HUDEP-2 (cell line): ENCODE measurements at regions not wholly inside any gene's neighbourhood (a gene's known extent, or its start where the extent isn't known, plus 50 kb on each side); places are given as distances from the start of the nearest gene placed in this dataset.
"Not testable (repeated sequence)": the region's sequence is repeated elsewhere in the genome, so short reads cannot be mapped to it uniquely, and the experiment has no call there.

Source experiments
- DNase-seq, 76 experiments: peaks; one replicate each; lab custom pipeline; 2025; ENCODE audit not compliant: unreplicated experiment in 76 of 76; lab: John Stamatoyannopoulos, UW

DNA sequence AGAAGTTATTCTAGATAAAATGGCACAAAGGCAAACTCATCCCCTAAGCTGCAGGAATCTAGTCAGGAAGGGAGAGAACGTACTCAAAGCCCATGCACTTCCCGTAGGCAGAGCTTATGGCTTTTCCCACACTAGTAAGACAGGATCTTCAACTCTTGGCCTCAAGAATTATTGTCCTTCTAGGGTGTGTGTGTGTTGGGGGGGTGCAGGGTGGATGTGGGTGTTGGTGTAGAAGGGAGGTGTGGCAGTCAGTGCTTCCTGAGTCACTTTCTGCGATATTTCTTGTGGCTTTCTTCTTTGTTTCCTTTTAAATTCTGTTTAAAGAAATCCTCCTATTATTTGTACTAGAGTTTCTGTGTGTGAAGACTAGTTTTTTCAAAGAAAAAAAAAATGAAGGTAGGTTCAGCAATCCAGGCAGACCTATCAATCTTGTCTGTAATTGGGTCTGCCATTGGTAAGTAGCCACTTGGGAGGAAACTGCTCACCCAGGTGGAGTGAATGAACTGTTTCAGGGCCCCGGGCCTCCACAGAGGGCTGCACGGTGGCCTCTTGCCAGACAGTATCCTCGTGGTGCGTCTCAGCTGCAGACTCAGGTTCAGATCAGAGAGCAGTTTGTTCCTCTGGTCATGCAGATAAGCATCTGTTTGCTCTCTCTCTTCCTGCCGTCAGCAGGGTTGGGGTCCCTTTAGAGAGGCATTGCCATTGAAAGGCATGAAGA, 131.9 kb downstream of the NPR3 start:
- no peak for DNase-seq

DNA sequence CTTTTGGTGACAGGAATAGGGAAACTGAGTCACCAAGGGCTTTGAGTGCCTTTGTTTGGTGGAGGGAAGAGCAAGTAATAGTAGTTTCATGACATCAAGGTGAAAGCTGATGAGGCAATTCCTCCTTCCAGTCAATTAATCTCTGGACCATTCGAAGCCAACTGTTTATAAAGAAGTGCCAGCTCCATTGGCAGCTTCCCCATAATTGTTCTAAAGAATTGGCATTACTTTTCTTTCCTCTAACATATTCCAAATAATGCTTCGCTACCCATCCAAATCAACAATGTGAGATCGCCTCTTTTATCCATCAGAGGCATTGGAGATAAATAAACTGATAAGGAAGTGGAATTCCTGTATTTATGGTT, 132.4 kb downstream of the NPR3 start:
- DNase-seq, result no peak

DNA sequence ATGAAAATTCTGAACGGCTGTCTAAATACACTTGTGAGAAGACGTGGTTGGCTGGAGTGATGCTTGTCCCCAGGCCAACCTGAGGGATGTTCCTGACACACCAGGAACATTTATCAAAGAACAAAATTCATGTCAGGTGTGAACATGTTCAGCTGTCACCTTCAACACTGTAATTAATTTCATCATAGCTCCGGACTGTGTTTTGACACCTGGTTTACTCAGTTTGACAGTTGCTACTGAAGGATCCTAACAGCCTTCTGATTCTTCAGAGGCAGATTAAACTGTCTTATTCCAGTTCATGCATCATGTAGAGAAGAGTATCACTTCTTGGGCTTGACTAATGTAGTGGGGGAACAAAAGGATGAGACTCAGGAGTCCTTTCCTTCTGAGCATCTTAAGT, 134.1 kb downstream of the NPR3 start:
- DNase-seq, result no peak

DNA sequence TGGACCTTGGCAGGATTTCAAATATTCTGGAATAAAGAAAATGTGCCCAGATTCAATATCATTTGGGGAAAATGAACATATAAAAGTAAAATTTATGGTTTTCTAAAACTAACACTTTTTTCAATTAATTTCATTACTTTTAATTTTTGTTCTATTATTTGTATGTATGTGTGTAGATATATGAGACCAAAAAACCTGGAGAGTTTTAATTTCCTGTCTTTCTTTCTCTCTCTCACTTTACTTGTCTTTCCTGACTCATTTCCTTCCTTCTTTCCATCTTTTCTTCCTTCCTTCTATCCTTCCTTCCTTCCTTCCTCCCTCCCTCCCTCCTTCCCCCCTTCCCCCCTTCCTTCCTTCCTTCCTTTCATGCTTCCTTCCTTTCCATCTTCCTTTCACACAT, 137.0 kb downstream of the NPR3 start:
- no peak for DNase-seq

DNA sequence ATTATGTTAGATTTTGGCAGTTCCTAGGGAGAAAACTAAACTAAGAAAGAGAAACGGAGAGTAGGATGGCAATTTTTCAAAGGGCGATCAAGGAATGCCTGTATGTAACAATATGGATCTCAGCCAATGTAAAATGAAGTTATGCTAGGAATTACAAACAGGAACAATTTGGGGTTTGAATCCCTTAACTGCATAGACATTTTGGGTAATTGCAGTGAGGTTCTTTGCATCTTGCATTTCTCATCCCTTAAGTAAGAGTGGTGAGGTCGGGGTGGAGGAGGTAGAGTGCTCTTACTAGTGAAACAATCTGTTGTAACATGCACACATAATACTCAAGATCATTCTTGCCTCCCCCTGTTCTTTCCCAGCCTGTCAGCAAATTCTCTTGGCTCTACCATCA, 137.6 kb downstream of the NPR3 start:
- no peak for DNase-seq

DNA sequence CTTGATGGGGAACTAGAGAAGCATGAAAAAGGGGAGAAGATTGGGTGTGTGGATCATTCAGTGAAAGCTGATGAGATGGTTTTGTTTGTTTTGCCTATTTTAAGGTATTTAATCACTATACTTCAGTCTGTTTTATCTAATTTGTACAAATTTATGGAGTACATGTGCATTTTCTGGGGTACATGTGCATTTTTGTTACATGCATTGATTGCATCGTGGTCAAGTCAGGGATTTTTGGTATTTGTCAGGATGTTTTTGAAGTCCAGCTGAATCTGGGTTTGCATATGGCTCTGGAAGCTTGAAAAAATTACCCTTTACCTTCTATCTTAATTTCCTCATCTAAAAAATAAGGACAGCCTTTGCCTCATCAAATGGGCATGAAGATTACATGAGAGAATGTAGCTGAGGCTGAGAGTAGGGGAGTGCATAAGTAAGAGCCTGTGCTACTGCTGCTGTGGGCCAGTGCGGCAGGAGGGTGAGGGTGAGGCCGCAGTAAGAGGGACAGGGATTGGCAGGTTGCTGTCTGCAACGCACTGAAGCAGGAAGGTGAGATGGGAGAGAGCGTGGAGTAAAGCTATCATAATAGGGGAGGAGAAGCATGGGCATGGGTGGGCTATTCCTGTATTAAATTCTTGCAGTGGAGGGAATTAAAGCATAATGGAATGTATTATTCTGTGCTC, 139.8 kb downstream of the NPR3 start:
- DNase-seq, result no peak

DNA sequence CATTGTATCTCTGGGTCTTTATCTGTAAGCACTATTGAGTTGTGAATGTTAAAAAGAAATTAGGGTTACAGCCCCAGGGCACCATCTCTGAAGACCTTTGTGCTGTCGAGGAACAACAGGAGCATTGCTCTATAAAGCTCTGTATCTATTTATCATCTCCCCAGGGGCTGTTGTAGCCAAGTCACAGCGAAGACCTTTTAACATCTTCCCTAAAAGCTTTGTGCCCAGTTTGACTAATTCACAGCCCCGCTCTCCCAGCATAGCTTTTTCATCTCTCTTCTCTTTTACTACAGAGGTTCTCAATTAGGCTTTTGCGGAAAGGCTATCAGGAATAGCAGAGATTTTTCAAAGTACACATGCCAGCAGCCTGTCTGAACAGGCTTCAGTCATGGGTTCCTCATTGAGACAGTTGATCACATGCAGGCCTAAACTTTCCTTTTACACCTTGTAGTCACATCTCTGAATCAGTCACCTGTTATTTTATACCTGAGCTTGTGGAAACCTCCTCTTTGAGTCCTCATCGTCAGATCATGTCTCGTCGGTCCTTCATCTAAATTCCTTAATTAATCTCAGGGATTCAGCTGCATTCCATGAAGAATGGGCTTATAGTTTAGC, 140.5 kb downstream of the NPR3 start:
- DNase-seq, result no peak

DNA sequence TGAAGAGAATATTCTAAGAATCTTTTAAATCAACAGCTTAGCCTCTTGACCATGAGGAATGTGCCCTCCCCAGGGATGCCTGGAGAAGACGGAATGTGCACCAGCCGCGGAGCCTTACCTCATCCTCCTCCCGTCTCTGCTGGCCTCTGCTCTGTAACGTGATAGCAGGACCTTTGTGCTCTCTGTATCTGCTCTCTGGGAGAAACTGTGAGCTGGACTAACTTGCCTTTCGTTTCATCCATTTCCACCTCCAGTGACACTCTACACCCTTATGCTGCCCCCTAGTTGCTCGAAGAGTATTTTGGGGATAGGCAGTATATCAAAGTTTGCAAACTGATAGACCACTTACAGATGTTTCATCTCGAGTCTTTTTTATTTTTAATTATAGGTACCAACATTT, 141.4 kb downstream of the NPR3 start:
- DNase-seq, result peak in 7 of 76 experiments; percentile 2 to 11 (median 5)

DNA sequence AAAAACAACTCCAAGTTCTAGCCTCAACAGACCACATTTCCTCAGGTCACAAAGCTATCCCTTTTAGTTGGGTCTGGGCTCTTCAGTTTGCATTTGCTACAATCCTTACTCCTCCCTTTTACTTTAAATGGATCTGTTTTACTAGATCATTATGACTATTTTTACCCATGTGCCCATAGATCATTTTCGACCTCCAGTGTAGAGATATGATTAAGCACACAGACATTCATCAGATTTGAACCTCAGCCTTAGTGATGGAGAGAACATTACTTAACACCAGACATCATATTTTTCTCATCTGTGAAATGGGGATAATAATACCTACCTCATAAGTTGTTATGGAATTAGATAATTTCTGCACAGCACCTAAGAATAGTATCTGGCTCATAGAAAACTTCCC, 141.9 kb downstream of the NPR3 start:
- no peak for DNase-seq

DNA sequence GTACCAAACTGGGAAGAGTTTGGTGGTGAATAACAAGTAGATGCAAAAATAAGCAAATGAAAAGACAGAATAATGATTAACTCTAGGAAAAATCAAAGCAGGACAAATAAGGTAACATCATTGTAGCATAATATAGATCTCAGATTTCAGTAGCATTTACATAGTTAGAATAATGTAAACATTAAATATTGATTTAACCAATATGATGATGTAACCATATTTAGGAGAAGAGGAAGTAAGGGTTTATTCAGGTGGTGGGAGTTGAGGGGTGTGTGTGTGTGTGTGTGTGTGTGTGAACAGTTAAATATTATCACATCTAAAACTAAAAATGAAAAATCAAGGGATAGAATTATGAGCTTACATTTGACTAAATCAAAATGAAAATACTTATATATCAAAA, 143.4 kb downstream of the NPR3 start:
- DNase-seq, result no peak

DNA sequence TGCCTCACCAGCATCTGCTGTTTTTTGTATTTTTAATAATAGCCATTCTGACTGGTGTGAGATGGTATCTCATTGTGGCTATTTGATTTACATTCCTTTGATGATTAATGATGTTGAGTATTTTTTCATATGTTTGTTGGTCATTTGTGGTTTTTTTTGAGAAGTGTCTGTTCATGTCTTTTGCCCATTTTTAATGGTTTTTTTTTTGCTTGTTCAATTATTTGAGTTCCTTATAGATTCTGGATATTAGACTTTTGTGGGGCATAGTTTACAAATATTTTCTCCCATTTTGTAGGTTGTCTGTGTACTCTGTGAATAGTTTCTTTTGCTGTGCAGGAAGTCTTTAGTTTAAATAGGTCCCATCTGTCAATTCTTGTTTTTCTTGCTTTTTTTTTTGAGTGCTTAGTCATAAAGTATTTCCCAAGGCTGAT, 148.1 kb downstream of the NPR3 start:
- no peak for DNase-seq

DNA sequence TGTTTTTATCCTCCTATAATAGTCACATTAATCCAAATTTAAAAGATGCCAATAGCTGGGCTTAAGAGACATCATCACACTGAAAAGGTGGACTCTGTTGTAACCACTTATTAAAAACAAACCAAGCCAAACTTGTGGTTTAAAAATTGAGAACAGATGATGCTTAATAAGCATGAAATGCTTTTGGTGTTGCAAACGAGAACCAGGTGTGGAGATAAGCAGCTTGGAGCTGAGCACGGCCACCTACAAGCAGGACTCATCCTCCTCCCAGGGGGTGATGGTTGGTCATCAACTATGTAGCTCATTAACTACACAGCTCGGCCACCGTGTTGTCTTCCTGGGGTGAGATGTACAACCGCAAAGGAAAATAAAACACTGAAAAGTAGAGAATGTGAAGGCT, 154.4 kb downstream of the NPR3 start:
- DNase-seq, result no peak

DNA sequence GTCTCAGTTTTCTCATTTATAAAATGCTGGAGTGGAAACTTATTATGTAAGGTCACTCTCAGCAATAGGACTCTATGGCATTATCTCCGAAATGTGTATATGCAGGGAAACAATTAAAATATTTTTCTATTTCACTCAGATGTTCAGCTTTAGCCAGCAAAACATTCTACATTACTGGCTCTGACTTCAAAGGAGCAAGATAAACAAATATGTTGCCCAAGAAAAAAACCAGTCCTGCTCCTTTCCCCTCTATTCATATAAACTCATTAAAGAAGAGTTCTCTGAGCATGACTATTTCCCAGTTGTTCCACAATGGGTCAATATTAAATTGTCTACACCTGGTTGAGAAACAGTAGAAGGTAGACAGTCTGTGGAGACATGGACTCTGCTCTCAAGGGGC, 155.0 kb downstream of the NPR3 start:
- DNase-seq, result no peak

DNA sequence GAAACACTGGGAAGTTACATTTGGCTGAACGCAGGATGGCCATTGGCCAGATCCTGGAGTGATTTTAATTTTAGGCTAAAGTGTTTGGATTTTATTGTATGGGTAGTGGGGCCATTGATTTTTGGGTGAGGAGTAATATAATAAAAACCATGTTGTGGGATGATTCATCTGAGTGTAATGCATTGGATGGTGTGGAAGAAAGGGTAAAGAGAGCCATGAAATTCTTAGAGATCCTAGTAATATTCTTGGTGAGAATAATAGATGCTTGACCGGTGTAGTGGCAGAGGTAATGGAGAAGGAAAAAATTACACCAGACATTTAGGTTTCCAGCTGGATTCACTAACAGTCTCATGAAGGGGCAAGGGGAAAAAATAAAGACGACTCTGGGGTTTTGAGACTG, 158.1 kb downstream of the NPR3 start:
- no peak for DNase-seq

DNA sequence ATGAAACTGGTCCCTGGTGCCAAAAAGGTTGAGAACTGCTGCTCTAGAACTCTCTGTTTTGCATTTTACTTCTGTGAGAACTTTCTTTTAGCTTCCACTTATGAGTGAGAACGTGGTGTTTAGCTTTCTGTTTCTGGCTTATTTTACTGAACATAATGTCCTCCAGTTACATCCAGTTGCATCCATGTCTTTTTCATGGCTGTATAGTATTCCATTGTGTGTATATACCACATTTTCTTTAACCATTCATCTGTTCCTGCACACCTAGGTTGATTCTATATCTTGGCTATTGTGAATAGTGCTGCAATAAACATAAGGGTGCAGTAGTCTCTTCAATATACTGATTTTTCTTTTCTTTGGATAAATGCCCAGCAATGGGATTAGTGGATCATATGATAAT, 165.7 kb downstream of the NPR3 start:
- no peak for DNase-seq

DNA sequence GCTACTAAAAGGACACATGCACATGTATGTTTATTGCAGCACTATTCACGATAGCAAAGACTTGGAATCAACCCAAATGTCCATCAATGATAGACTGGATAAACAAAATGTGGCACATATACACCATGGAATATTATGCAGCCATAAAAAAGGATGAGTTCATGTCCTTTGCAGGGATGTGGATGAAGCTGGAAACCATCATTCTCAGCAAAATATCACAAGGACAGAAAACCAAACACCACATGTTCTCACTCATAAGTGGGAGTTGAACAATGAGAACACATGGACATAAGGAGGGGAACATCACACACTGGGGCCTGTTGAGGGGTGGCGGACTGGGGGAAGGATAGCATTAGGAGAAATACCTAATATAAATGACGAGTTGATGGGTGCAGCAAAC, 168.2 kb downstream of the NPR3 start:
- DNase-seq, result not testable (repeated sequence)

DNA sequence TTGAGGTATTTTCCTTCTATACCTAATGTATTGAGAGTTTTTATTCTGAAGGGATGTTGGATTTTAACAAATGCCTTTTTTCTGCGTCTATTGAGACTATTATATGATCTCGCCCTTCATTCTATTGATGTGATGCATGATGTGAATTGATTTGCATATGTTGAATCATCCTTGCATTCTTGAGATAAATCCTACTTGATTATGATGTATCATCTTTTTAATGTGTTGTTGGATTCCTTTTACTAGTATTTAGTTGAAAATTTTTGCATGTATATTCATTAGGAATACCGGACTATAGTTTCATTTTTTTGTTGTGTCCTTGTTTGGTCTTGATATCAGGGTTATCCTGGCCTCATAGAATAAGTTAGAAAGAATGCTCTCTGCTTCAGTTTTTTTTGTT, 169.7 kb downstream of the NPR3 start:
- DNase-seq, result no peak

DNA sequence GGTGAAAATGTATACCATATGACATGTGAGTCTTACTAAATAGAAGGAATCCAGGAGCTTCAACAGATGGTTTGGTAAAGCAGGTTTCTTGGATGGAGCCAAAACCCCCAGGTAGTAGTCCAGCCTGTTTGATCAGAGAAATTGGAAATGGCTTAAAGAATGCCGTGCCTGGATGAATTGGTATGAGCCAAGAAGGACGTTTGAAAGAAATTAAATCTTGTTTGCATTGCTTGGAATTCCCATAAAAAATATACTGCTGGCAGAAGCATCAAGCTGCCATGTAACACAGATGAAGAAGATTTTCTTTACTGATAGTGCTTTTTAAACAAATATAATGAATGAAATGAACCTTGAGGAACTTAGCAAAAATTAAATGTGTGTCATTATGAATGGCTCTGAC, 176.3 kb downstream of the NPR3 start:
- DNase-seq, result no peak

DNA sequence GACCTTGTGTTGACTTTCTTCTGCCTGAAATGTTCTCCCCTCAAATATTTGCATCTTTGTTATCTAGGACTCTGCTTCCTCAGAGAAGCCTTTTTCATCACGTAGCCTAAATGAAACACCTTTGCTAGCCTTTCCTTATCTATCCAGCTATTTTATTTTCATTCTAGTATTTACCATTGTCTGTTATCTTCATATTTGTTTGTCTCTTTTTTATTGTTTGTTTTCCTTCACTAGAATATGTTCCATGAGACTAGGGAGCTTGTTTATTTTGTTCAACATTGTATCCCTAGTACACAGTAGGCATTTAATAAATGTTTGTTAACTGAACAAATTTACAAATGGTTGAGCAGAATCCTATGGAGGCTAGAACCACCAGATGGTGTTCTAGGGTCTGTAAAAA, 178.0 kb downstream of the NPR3 start:
- no peak for DNase-seq

DNA sequence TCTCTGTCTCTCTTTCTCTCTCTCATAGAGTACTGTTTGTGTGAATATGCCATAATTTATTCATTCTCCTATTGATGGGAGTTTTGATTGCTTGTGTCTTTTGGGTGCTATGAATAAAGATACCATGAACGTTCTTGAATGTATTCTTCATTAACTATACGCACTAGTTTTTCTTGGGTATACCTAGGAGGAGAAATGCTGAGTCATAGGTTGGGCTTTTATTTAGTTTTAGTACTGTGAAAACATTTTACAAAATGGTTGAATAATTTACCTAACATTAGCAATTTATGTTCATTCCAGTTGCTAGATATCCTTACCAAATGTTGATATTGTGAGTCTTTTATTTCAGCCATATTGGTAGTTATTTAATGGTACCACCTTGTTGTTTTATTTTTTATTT, 192.5 kb downstream of the NPR3 start:
- no peak for DNase-seq

DNA sequence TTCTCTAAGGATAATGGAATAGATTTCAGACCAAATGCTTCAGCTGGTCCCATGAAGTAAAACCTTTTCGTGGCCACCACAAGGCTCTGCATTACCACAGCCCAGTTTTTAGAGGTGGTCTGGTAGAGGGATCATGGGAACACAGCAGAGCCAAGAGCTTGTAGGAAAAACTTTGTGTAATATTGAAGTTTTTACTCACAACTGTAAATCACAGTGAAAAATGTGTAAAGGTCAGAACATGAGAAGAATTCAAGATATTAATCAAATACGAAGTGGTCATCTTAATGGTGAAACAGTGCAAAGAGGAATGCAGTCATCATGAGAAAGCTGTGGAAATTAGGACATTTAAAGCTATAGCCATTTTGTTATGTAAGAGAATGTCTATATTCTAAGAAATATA, 197.5 kb downstream of the NPR3 start:
- DNase-seq, result no peak

DNA sequence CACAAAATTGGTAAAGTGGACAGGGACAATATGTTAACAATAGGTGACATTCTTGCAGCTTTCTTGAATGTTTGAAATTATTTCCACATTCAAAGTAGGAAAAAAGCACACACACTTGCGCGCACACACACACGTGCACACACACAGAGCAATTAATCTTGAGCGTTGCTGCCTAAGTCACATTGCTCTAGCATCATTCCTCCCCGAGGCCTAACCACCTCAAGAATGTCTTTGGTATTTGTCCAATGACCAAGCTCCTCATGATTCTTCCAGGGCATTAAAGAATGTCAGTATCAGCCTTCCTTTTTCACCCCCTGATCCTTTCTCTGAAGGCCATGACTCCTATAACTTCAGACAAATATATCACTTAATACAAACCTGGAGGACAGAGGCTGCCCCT, 198.1 kb downstream of the NPR3 start:
- DNase-seq, result no peak
